ENCODE measurements at regions not wholly inside any gene's neighbourhood (a gene's known extent, or its start where the extent isn't known, plus 50 kb on each side); places are given as distances from the start of the nearest gene placed in this dataset.

GRCh38 chr2:123864416-123864815 is 160.7 kb upstream of the CNTNAP5 start:
- Histone ChIP-seq H3K27ac (no peak overlapping the region), H3K9me3 (no peaks in the 10 kb centered on the region), H3K4me3 (no peak overlapping the region), H3K27me3 (no peaks in the 10 kb centered on the region), H3K36me3 (no peaks in the 10 kb centered on the region), H3K4me1 (ENCODE audit: insufficient read depth) (no peaks in the 10 kb centered on the region)
- TF ChIP-seq POLR2A (IDR thresholded peaks at IDR 0.05): no peak
- TF ChIP-seq EP300 (IDR thresholded peaks at IDR 0.05): no peak
- TF ChIP-seq, protein P1, sequence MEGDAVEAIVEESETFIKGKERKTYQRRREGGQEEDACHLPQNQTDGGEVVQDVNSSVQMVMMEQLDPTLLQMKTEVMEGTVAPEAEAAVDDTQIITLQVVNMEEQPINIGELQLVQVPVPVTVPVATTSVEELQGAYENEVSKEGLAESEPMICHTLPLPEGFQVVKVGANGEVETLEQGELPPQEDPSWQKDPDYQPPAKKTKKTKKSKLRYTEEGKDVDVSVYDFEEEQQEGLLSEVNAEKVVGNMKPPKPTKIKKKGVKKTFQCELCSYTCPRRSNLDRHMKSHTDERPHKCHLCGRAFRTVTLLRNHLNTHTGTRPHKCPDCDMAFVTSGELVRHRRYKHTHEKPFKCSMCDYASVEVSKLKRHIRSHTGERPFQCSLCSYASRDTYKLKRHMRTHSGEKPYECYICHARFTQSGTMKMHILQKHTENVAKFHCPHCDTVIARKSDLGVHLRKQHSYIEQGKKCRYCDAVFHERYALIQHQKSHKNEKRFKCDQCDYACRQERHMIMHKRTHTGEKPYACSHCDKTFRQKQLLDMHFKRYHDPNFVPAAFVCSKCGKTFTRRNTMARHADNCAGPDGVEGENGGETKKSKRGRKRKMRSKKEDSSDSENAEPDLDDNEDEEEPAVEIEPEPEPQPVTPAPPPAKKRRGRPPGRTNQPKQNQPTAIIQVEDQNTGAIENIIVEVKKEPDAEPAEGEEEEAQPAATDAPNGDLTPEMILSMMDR (IDR thresholded peaks at IDR 0.05): no peak
- no peak for DNase-seq
- intact Hi-C loops (cut with DNase I): no loop called here
- 73 to 81% (median 79%) methylated on average over 1 of the region's 1 CpG for WGBS, 3 donors

GRCh38 chr2:123870206-123870880 is 154.7 kb upstream of the CNTNAP5 start:
- TF ChIP-seq EP300 (IDR thresholded peaks at IDR 0.05) (no peak), POLR2A (IDR thresholded peaks at IDR 0.05) (no peak)
- TF ChIP-seq, protein P1 (IDR thresholded peaks at IDR 0.05): no peak
- no peaks in the 10 kb centered on the region for H3K27me3 ChIP-seq
- H3K9me3 ChIP-seq: no peaks in the 10 kb centered on the region
- H3K27ac ChIP-seq: no peak overlapping the region
- no peak for DNase-seq
- WGBS, 3 donors: 66 to 76% (median 70%) methylated on average over 6 of the region's 6 CpGs
- H3K4me3 ChIP-seq: no peak overlapping the region
- H3K36me3 ChIP-seq: no peaks in the 10 kb centered on the region
- H3K4me1 ChIP-seq (ENCODE audit: insufficient read depth): no peaks in the 10 kb centered on the region
- intact Hi-C loops (cut with DNase I): no loop called here

GRCh38 chr2:123870881-123871276 is 154.2 kb upstream of the CNTNAP5 start:
- TF ChIP-seq, protein P1 (IDR thresholded peaks at IDR 0.05): no peak
- no peak for TF ChIP-seq EP300 (IDR thresholded peaks at IDR 0.05)
- TF ChIP-seq POLR2A (IDR thresholded peaks at IDR 0.05): no peak

DNA sequence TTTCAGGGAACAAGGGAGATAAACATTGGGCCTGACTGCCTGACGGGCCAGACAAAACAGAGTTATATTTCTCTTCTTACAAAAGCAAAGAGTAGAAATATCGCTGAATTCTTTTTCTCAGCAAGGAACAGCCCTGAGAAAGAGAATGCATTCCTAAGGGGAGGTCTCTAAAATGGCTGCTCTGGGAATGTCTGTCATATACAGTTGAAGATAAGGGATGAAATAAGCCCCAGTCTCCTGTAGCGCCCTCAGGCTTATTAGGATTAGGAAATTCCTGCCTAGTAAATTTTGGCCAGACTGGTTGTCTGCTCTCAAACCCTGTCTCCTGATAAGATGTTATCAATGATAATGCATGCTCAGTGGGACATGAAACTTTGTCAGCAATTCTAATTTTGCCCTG is 134.9 kb upstream of the CNTNAP5 start:
- Histone ChIP-seq H3K4me1 (ENCODE audit: insufficient read depth) (no peaks in the 10 kb centered on the region), H3K4me3 (no peak overlapping the region), H3K36me3 (no peaks in the 10 kb centered on the region), H3K9me3 (no peaks in the 10 kb centered on the region), H3K27ac (no peak overlapping the region), H3K27me3 (no peaks in the 10 kb centered on the region)
- TF ChIP-seq POLR2A (IDR thresholded peaks at IDR 0.05) (no peak), EP300 (IDR thresholded peaks at IDR 0.05) (no peak)
- TF ChIP-seq, protein P1 (IDR thresholded peaks at IDR 0.05): no peak
- 90 to 94% (median 94%) methylated on average over 3 of the region's 3 CpGs for WGBS, 3 donors
- no peak for DNase-seq
- intact Hi-C loops (cut with DNase I): no loop called here

More at GRCh38 chr2:123870881-123871276, 154.2 kb upstream of the CNTNAP5 start:
- DNase-seq: no peak
- Histone ChIP-seq H3K27ac (no peak overlapping the region), H3K9me3 (no peaks in the 10 kb centered on the region), H3K4me3 (no peak overlapping the region), H3K36me3 (no peaks in the 10 kb centered on the region), H3K4me1 (ENCODE audit: insufficient read depth) (no peaks in the 10 kb centered on the region), H3K27me3 (no peaks in the 10 kb centered on the region)
- WGBS, 3 donors: 74 to 88% (median 80%) methylated on average over 4 of the region's 4 CpGs
- intact Hi-C loops (cut with DNase I): no loop called here

All from ovary (tissue), 7 donors.